GM12892 (cell line): ENCODE measurements at regions not wholly inside any gene's neighbourhood (a gene's known extent, or its start where the extent isn't known, plus 50 kb on each side); places are given as distances from the start of the nearest gene placed in this dataset.

Experiments used
- DNase-seq: peaks from one replicate; pipeline ENCODE4 v3.0.0; 2011; ENCODE audit not compliant: insufficient read length
- FAIRE-seq: peaks from 2 replicates; lab custom pipeline; 2011; peaks lifted over from hg19 to GRCh38; lab: Jason Lieb, UNC
- POLR2A ChIP-seq: IDR thresholded peaks from 2 replicates; pipeline ENCODE4 v1.6.1; 2011; ENCODE audit warnings: low read depth, low read length, control low read depth
- POLR2AphosphoS5 ChIP-seq: IDR thresholded peaks from 2 replicates; pipeline ENCODE4 v1.6.1; 2011; ENCODE audit warnings: low read depth, low read length, control low read depth
- TAF1 ChIP-seq: IDR thresholded peaks from 2 replicates; pipeline ENCODE4 v1.6.1; 2011; ENCODE audit warnings: low read depth, mild to moderate bottlenecking, control low read depth, low read length, borderline replicate concordance

DNA sequence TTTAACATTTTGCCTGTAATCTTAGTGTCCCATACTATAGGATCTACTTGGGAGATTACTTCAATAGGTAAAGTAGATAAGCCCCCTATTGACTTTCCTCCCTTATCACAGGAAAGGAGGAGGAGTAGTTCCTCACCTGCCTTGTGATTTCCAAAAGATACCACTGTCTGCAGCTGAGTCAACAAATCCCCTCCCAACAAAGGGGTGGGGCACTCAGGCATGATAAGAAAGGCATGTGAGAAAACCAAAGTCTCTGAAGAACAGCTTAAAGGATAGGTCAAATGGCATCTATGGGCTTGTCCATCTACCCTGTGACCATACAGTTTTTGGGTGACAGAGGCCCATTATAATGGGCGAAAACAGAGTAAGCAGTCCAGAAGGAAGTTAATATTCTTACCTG is 71.3 kb upstream of the WNT7A start:
- TF ChIP-seq TAF1 (no peak), POLR2A (no peak), POLR2AphosphoS5 (no peak)
- FAIRE-seq (no peak), DNase-seq (no peak)

GRCh38 chr3:13950042-13950441 is 70.2 kb upstream of the WNT7A start:
- TF ChIP-seq POLR2AphosphoS5 (no peak), TAF1 (no peak), POLR2A (no peak)
- FAIRE-seq = no peak
- DNase-seq = no peak

DNA sequence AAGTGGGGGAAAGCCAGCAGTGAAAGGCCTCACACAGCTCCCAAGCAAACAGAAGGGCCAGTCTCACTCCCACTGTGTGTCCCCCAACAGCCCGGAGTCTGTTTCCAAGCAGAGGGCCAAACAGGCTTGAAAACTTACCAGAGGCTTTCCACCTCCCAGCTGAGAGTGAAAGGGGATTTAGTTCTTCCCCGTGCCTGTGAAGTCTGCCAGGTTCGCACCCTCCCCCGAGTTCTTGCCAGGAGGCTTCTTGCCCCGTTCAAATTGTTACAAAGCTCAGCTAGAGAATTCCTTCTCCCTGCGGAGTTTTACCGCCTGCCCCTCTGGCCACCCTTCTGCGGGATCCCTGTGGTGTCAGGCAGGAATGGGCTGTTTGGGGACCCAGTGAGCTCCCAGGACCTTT is 68.0 kb upstream of the WNT7A start:
- DNase-seq = no peak
- TF ChIP-seq POLR2AphosphoS5 (no peak), TAF1 (no peak), POLR2A (no peak)
- FAIRE-seq = no peak

- TF ChIP-seq POLR2A (no peak), POLR2AphosphoS5 (no peak), TAF1 (no peak)
- no peak for DNase-seq
- FAIRE-seq = no peak
Measured at GRCh38 chr3:13939206-13939605, 59.3 kb upstream of the WNT7A start.

GRCh38 chr3:13937131-13937530 is 57.3 kb upstream of the WNT7A start:
- DNase-seq = no peak
- FAIRE-seq = no peak
- TF ChIP-seq TAF1 (no peak), POLR2A (no peak), POLR2AphosphoS5 (no peak)

DNA sequence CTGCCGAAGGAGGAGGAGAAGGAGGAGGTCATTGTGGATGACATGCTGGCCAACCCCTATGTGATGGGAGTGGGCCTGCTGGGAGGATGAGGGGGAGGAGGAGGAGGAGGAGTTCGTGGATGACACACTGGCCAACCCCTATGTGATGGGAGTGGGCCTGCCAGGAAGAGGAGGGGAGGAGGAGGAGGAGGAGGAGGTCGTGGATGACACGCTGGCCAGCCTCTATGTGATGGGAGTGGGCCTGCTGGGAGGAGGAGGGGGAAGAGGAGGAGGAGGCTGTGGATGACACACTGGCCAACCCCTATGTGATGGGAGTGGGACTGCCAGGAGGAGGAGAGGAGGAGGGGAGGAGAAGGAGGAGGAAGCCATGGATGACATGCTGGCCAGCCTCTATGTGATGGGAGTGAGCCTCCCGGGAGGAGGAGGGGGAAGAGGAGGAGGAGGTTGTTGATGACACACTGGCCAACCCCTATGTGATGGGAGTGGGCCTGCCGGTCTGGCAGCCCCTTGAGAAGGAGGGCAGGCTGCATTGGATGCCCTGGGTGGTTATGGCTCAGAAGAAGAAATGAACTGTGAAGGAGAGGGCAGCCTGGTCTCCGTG is 55.7 kb upstream of the WNT7A start:
- DNase-seq = no peak
- TF ChIP-seq POLR2AphosphoS5 = no peak
- no peak for TF ChIP-seq TAF1
- TF ChIP-seq POLR2A = no peak
- no peak for FAIRE-seq

- TF ChIP-seq TAF1 (no peak), POLR2A (no peak), POLR2AphosphoS5 (no peak)
- DNase-seq = no peak
- FAIRE-seq = no peak
Measured at GRCh38 chr3:13934813-13935212, 54.9 kb upstream of the WNT7A start.

DNA sequence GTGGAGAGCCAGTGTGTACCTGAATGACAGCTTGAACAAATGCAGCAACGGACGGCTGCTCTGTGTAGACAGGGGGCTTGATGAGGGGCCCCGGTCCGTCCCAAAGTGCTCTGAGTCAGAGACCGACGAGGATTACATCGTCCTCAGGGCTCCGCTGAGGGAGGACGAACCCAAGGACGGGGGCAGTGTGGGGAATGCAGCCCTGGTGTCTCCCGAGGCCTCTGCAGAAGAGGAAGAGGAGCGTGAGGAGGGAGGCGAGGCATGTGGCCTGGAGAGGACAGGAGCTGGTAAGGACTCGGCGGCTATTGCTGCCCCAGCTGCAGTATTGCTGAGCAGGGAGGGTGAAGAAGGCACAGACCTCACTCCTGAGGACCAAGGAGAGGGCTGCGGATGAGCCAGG is 54.4 kb upstream of the WNT7A start:
- FAIRE-seq = no peak
- TF ChIP-seq POLR2AphosphoS5 (no peak), POLR2A (no peak), TAF1 (no peak)
- no peak for DNase-seq

DNA sequence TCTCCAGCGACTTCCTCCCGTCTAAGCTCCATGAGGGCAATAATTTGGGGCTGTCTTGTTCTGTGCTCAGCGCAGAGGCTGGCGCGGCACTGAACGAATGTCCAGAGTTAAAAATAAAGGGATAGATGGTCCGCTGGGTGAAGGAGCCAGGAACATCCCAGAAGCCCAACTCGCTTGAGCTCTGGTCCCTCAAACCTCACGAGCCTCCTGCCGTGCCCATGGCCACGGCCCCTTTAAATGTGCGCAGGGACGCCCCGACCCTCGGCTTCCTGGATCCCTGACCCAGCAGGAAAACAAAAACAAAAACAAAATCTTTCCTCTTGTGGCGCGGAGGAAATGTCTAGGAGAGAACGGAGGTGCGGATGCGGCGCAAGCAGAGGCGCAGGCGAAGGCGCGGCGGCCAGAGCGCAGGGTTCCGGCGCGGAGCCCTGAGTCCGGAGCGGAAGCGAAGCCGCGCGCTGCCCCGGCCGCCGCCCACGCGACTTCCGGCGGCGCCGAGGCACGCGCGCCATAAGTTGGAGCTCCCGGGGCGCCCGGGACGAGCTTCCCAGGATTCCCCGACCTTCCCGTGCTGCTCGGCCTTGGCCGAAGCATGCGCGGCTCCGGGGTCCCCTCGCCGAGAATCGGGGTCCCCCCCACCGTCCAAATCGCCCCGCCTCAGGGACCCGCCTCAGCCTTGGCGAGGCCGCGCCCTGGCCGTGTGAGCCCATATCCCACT is 52.9 kb upstream of the WNT7A start:
- FAIRE-seq (no peak), DNase-seq (no peak)
- TF ChIP-seq POLR2A (no peak), TAF1 (no peak), POLR2AphosphoS5 (no peak)

DNA sequence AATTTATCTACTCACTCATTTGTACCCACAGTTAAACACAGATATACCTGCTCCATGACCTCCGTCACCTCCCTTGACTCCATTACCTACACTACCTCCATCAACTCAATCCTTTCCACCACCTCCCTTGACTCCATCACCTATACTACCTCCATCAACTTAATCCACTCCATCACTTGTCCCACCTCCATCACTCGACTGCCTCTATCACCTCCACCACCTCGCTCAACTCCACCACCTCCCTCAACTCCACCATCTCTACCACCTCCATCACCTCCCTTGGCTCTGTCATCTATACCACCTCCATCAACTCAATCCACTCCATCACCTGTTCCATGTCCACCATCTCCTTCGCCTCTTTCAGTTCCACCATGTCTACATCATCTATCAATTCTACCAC is 51.3 kb upstream of the WNT7A start:
- FAIRE-seq (no peak), DNase-seq (no peak)
- TF ChIP-seq TAF1 (no peak), POLR2AphosphoS5 (no peak), POLR2A (no peak)
